Inflammatory macrophage (primary cell): ENCODE measurements at regions not wholly inside any gene's neighbourhood (a gene's known extent, or its start where the extent isn't known, plus 50 kb on each side); places are given as distances from the start of the nearest gene placed in this dataset.

Experiments used
- DNase-seq, 2 donors: peaks; one replicate each; pipeline ENCODE4 v3.0.0-alpha.2; 2020 to 2022

DNA sequence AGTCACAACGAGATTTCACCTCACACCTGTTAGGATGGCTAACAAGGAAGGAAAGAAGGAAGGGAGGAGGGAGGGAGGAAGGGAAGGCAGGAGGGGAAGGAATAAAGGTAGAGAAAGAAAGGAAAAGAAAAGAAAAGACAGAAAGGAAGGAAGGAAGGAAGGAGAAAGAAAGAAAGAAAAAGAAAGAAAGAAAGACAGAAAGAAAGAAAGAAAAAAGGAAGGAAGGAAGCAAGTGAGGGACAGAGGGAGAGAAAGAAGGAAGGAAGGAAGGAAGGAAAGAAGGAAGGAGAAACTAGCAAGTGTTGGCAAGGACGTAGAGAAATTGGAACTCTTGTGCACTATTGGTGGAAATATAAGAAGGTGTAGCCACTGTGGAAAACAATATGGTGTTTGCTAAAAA, 52.2 kb downstream of the CCDC185 start:
- DNase-seq, result no peak

- no peak for DNase-seq
Observed at GRCh38 chr1:223453902-223454301, 60.7 kb downstream of the CCDC185 start.

- no peak for DNase-seq
Observed at GRCh38 chr1:223454959-223455358, 61.7 kb downstream of the CCDC185 start.

GRCh38 chr1:223455470-223455869, 62.3 kb downstream of the CCDC185 start:
- no peak for DNase-seq

DNA sequence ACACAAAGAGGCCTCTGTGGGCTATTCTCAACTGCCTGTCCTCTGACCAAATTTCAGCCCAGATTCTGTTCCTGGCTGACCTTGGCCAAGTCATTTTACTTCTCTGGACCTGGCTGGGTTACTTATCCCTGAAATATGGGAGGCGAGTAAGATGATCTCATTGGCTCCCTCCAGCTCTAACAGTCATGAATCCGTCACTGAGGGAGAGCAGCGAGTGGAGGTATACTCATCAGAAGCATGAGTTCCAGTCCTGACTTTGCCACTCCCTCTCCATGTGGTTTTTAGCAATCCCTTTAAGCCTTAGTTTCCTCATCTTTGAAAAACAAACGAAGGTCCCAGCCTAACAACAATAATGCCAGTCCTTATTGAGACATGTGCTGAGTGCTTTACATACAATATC, 63.5 kb downstream of the CCDC185 start:
- no peak for DNase-seq

- no peak for DNase-seq
Observed at GRCh38 chr1:223460566-223461189, 67.5 kb downstream of the CCDC185 start.

GRCh38 chr1:223462047-223462630, 68.9 kb downstream of the CCDC185 start:
- DNase-seq, result no peak

DNA sequence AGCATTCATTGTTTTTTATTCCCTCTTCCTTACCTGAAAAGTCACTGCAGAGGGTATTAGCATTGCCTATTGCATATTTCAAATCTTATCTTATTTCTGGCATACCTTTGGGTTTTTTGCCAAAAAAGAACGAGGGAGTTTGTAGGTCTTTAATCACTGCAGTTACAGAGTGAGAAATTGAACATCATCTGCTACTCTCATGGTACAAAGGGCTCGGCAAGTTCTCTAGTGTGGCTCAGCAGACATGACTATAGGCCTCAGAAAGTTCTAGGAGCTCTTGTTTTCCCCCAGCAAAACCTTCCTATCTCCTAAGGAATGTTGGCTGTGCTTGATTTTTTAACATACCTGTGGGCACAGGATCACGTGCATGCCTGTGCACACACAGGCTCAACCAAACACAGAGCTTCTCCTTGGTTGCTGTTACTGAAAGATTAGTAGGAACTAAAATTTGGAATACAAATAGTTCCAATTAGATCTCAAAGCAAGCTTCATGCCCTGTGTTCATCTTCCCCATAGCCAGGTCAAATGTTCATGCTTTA, 69.7 kb downstream of the CCDC185 start:
- no peak for DNase-seq

- DNase-seq, result no peak
Observed at GRCh38 chr1:223466151-223466550, 72.9 kb downstream of the CCDC185 start.

- no peak for DNase-seq
Observed at GRCh38 chr1:223471566-223471965, 78.4 kb downstream of the CCDC185 start.

DNA sequence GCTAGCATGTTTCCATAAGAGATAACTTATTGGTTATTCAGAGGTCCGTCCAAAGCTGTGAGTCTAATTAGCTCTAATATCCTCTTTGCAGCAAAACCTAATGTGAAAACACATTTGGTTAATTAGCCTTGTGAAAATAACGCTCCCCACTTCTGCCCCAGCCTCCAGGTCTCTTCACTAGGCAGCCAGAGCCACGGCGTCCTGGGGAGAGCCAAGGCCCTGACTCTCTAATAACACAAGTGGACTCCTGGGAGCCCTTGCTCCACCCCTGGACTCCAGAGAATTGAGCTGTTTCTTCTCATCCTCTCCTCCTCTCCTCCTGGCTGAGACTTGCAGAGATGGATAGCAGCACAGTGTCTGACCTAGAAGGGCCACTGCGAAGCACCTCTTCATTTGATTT, 78.8 kb downstream of the CCDC185 start:
- no peak for DNase-seq

- no peak for DNase-seq
Observed at GRCh38 chr1:223473601-223474344, 80.6 kb downstream of the CCDC185 start.

DNA sequence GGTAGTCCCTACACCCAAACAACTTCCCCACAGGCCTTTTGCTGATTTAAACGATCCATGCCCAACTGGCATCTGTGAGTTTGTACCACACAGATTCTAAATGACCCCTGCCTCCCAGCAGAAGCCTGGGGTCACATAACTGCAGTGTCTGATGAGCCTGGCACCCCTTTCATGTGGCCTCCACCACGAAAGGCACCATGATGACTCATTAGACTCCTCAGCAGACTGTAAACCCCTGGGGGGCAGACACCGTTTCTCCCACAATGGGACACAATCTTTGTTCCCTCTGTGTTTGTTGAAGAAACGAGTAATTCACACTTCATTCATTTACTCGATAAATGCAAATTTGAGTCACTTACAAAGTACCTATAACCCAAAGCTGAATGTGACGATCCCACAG, 81.6 kb downstream of the CCDC185 start:
- no peak for DNase-seq

- DNase-seq, result no peak
Observed at GRCh38 chr1:223477456-223477855, 84.2 kb downstream of the CCDC185 start.

DNA sequence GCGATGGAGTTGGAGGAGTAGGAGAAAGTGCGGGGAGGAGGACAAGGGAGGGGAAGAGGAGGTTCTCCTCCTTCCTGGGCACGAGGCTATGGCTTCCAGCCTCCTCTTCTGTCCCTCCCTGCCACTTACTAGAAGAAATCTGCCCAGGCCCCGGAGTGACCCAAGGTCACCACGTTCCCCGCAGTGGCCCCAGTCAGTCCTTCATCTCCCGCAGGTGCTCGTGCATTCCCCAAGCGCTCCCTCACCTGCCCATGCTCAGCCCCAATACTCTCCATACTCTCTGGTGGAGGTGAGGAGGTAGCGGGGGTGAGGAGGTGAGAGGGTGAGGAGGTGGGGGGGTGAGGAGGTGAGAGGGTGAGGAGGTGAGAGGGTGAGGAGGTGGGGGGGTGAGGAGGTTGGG, 85.4 kb downstream of the CCDC185 start:
- DNase-seq, result no peak

DNA sequence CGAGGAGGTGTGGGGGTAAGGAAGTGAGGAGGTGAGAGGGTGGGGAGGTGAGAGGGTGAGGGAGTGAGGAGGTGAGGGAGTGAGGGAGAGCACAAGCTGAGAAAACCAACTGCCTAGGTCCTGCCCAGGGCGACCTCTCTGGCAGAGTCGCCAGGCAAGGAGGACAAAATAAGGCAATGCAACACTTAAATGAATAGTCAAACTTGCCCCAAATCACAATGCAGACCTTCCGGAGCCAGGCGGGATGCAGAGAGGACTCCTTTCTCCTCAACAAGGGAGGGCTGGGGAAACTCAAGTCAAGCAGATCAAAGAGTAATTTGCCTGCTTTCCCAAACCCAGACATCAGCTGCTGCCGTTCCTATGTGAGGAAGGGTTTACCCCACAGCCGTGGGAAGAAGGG, 86.0 kb downstream of the CCDC185 start:
- no peak for DNase-seq

DNA sequence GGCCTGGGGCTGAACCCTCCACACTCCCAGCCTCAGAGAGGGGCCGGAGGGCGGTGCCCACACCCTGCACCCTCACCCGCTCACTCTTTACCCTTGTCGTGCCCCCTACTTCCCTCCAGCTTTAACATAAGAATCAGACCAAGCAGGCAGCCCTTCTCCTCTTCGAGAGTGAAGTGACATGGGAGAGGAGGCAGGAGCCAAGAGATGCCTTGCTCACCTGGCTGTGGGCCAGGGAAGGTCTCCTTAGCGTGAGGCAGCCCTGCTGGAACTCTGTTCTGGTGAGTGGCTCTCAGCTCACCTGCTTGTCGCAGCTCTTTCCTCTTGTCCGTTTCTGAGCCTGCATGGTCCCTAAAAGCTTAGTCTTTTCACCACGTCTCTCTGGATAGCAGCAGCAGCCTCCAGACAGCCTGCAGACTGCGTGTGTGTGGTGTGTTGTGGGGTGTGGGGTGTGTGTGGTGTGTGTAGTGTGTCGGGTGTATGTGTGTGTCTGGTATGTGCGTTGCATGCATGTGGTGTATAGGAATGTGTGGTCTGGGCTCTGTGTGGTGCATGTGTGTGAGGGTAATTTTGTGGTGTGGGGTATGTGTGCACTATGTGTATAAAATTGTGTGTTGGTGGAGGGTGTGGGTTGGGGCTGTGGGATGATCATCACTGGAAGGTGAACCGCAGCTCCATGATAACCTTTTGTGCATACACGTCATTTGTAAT, 86.7 kb downstream of the CCDC185 start:
- no peak for DNase-seq

DNA sequence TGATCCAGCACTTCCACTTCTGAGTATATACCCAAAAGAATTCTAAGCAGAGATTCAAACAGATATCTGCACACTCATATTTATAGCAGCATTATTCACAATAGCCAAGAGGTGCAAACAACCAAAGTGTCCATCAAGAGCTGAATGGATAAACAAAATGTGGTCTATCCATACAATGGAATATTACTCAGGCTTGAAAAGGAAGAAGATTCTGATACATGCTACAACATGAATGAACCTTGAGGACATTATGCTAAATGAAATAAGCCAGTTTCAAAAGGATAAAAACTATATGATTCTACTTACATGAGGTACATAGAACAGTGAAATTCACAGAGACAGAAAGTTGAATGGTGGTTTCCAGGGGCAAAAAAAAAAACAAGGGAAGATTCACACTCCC, 88.9 kb downstream of the CCDC185 start:
- no peak for DNase-seq

DNA sequence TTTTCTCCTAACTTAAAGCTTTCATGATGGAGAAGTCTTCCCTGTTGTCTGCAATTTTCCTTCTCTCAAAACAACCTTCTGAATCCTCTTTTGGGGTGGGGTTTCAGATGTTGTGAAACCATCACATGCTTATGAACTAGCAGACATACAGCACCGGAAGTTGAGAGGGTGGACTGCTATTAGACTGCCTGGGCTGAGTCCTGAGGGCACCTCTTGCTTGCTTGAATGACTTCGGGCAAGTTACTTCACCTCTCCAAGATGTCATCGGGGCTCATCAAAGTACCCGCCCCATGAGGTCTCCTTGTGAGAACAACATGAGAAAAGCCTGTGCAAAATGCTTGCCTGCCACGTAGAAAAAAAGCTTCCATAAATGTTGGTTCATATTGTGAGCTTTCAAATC, 89.6 kb downstream of the CCDC185 start:
- DNase-seq, result peak; percentile 34 to 42

GRCh38 chr1:223483511-223483910, 90.3 kb downstream of the CCDC185 start:
- DNase-seq, result no peak

GRCh38 chr1:223486366-223486765, 93.2 kb downstream of the CCDC185 start:
- no peak for DNase-seq

- no peak for DNase-seq
Observed at GRCh38 chr1:223486932-223487886, 94.0 kb downstream of the CCDC185 start.
